K562 (cell line): ENCODE measurements at regions not wholly inside any gene's neighbourhood (a gene's known extent, or its start where the extent isn't known, plus 50 kb on each side); places are given as distances from the start of the nearest gene placed in this dataset.

Experiments
- ATAC-seq: fragments of 200-7000 bp; cut with Tn5 transposase; 3 replicates; pipeline ENCODE4 v1.9.1; 2020; ENCODE audit warnings: moderate library complexity
- BruUV-seq: library from RNA; stranded (reverse); fragments of 400-500 nt; replicated peaks from 2 replicates; lab custom pipeline; 2021; lab: Mats Ljungman, UMichigan
- CTCF ChIA-PET: fragments of 300-600 bp; formaldehyde crosslinking; extraction: SDS; loops from one replicate; lab custom pipeline; 2021; ENCODE audit warnings: low intra/inter-chr PET ratio; lab: Yijun Ruan, JAX
- POLR2A ChIA-PET: fragments of 300-600, 350-650 bp; sonication (Branson Sonifier 250); formaldehyde crosslinking; extraction: SDS; loops from one replicate; lab custom pipeline; 2021; ENCODE audit warnings: antibody characterized with exemption, inconsistent platforms; lab: Yijun Ruan, JAX
- DNase-seq, 4 experiments: peaks; one replicate each; pipeline versions ENCODE4 v3.0.0 to v3.0.0-alpha.2; 2011 to 2018; ENCODE audit warnings: low spot score in 3 of 4, mixed read lengths in 3 of 4; ENCODE audit errors: extremely low read depth in 1 of 4
- FAIRE-seq: peaks from 2 replicates; lab custom pipeline; 2011; peaks lifted over from hg19 to GRCh38; lab: Jason Lieb, UNC
- H2AFZ ChIP-seq: 2 replicates; pipeline ENCODE4 v1.6.0; 2011; ENCODE audit warnings: low read depth, low read length, control low read depth, inconsistent platforms
- H3K27ac ChIP-seq: fragments of 200-600 bp; 3 replicates; pipeline ENCODE4 v1.8.0; 2011; ENCODE audit warnings: low read depth, mild to moderate bottlenecking, control low read depth, inconsistent platforms, low read length, moderate library complexity, mixed read lengths; ENCODE audit errors: extremely low read depth
- H3K27me3 ChIP-seq, 2 experiments: fragments of 300-600 bp in 1 of 2; 2 replicates in 1 of 2; 3 replicates in 1 of 2; pipeline versions ENCODE4 v1.6.0 to v1.8.0; 2011; ENCODE audit warnings: inconsistent platforms in 2 of 2, low read length in 2 of 2, mild to moderate bottlenecking in 1 of 2, mixed read lengths in 1 of 2, moderate library complexity in 1 of 2; ENCODE audit not compliant: control insufficient read depth in 2 of 2, insufficient read depth in 2 of 2
- H3K36me3 ChIP-seq: fragments of 300-600 bp; 3 replicates; pipeline ENCODE4 v1.8.0; 2011; ENCODE audit warnings: mild to moderate bottlenecking, low read length, inconsistent platforms; ENCODE audit not compliant: control insufficient read depth, insufficient read depth
- H3K4me1 ChIP-seq, 2 experiments: fragments of 200-600 bp in 1 of 2; replicated peaks in 1 of 2; 2 replicates in 1 of 2; 3 replicates in 1 of 2; pipeline versions ENCODE4 v1.5.1 to v1.8.0; 2011; ENCODE audit warnings: inconsistent platforms in 2 of 2, low read length in 2 of 2, mild to moderate bottlenecking in 1 of 2, mixed read lengths in 1 of 2, moderate library complexity in 1 of 2; ENCODE audit not compliant: control insufficient read depth in 2 of 2, insufficient read depth in 2 of 2
- H3K4me2 ChIP-seq: 2 replicates; pipeline ENCODE4 v1.6.1; 2011; ENCODE audit warnings: low read length, control low read depth, inconsistent platforms, mixed read lengths; ENCODE audit not compliant: insufficient read depth
- H3K4me3 ChIP-seq: fragments of 200-600 bp; sonication (generic), shearing (Covaris generic); 2 replicates; pipeline ENCODE4 v1.5.1; 2016; ENCODE audit warnings: control low read depth, inconsistent platforms
- H3K79me2 ChIP-seq: fragments of 200-600 bp; 3 replicates; pipeline ENCODE4 v1.8.0; 2011; ENCODE audit warnings: low read length, inconsistent platforms; ENCODE audit not compliant: control insufficient read depth, insufficient read depth
- H3K9ac ChIP-seq, 2 experiments: 2 replicates each; pipeline versions ENCODE4 v1.6.0 to v1.6.1; 2011; ENCODE audit warnings: low read depth in 2 of 2, low read length in 2 of 2, control low read depth in 1 of 2, inconsistent platforms in 1 of 2, mild to moderate bottlenecking in 1 of 2, mixed read lengths in 1 of 2; ENCODE audit not compliant: insufficient read depth in 1 of 2
- H3K9me1 ChIP-seq: one replicate; pipeline ENCODE4 v1.6.0; 2011; ENCODE audit warnings: inconsistent platforms, mild to moderate bottlenecking, low read length, moderate library complexity; ENCODE audit not compliant: control insufficient read depth, insufficient read depth
- H3K9me3 ChIP-seq: replicated peaks from 2 replicates; pipeline ENCODE4 v1.5.1; 2011; ENCODE audit warnings: low read depth, low read length, inconsistent platforms; ENCODE audit not compliant: control insufficient read depth, insufficient read depth
- H4K20me1 ChIP-seq: replicated peaks from 2 replicates; pipeline ENCODE4 v1.6.1; 2011; ENCODE audit warnings: low read length, inconsistent platforms, mixed read lengths; ENCODE audit not compliant: control insufficient read depth, insufficient read depth
- KLF16 ChIP-seq: IDR thresholded peaks from 2 replicates; pipeline ENCODE4 v1.6.1; 2016; ENCODE audit warnings: antibody characterized with exemption
- MCM3 ChIP-seq: fragments of 450-650 bp; IDR thresholded peaks from 2 replicates; pipeline ENCODE4 v1.6.1; 2016
- SRSF3 ChIP-seq: fragments of 200-400 bp; formaldehyde crosslinking; IDR thresholded peaks from 2 replicates; pipeline ENCODE4 v1.6.1; 2016; ENCODE audit warnings: mild to moderate bottlenecking, low read length, moderate library complexity; ENCODE audit not compliant: insufficient read depth
- USF2 ChIP-seq: sonication (generic); formaldehyde crosslinking; IDR thresholded peaks from 2 replicates; pipeline ENCODE4 v1.5.0; 2020; ENCODE audit warnings: missing genetic modification reagents
- in situ Hi-C: fragments of 300-500 bp; cut with MboI; formaldehyde crosslinking; loops from 4 replicates; pipeline ENCODE4 v1.15.0; 2018; ENCODE audit warnings: inconsistent platforms, mixed read lengths
- intact Hi-C: fragments of 100-400 bp; cut with micrococcal nuclease; formaldehyde crosslinking; loops from 2 replicates; pipeline ENCODE4 v1.14.2; 2022
- TF ChIP-seq, protein P1 (sequence below): IDR thresholded peaks from 2 replicates; pipeline ENCODE4 v1.6.1; 2016; ENCODE audit warnings: missing genetic modification characterization, missing compliant biosample characterization
- TF ChIP-seq, protein P2 (sequence below): sonication (generic); formaldehyde crosslinking; IDR thresholded peaks from 2 replicates; pipeline ENCODE4 v1.8.1; 2023; ENCODE audit warnings: mild to moderate bottlenecking, missing genetic modification reagents

DNA sequence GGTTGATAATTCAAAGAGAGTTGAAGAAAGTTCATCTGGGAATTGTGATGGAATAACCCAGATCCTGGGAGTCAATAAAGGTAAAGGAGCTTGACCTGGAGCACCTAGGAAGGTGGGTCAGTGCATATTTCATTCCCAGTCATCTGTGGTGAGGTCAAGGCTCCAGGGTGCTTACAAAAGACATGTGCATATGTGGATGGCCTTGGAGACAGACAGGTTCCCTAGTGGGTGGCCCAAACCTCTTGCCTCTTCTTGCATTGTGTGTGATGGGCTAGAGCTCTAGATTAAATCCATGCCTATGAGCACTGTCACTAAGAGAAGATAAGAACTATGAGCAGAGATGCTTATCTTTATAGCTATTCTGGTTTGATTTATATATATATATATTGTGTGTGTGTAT, 75.5 kb upstream of the CISTR start:
- intact Hi-C loops (no loop called here), in situ Hi-C loops (no loop called here)
- Histone ChIP-seq H3K27ac (no peak overlapping the region), H3K4me2 (no peak overlapping the region), H3K27me3 (peaks cover 0 to 18% of the 10 kb centered on the region in 2 experiments; a peak in 1 of 5 replicates), H3K36me3 (no peaks in the 10 kb centered on the region), H3K79me2 (no peaks in the 10 kb centered on the region), H4K20me1 (no peaks in the 10 kb centered on the region), H3K9me1 (no peaks in the 10 kb centered on the region), H2AFZ (no peak overlapping the region), H3K4me1 (no peaks in the 10 kb centered on the region), H3K4me3 (no peak overlapping the region), H3K9me3 (no peaks in the 10 kb centered on the region), H3K9ac (no peak overlapping the region)
- TF ChIP-seq USF2 (CRISPR knock-in tag), result no peak
- no peak for TF ChIP-seq MCM3
- TF ChIP-seq, protein P1, sequence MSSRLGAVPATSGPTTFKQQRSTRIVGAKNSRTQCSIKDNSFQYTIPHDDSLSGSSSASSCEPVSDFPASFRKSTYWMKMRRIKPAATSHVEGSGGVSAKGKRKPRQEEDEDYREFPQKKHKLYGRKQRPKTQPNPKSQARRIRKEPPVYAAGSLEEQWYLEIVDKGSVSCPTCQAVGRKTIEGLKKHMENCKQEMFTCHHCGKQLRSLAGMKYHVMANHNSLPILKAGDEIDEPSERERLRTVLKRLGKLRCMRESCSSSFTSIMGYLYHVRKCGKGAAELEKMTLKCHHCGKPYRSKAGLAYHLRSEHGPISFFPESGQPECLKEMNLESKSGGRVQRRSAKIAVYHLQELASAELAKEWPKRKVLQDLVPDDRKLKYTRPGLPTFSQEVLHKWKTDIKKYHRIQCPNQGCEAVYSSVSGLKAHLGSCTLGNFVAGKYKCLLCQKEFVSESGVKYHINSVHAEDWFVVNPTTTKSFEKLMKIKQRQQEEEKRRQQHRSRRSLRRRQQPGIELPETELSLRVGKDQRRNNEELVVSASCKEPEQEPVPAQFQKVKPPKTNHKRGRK, result no peak
- TF ChIP-seq KLF16, result no peak
- TF ChIP-seq, protein P2, sequence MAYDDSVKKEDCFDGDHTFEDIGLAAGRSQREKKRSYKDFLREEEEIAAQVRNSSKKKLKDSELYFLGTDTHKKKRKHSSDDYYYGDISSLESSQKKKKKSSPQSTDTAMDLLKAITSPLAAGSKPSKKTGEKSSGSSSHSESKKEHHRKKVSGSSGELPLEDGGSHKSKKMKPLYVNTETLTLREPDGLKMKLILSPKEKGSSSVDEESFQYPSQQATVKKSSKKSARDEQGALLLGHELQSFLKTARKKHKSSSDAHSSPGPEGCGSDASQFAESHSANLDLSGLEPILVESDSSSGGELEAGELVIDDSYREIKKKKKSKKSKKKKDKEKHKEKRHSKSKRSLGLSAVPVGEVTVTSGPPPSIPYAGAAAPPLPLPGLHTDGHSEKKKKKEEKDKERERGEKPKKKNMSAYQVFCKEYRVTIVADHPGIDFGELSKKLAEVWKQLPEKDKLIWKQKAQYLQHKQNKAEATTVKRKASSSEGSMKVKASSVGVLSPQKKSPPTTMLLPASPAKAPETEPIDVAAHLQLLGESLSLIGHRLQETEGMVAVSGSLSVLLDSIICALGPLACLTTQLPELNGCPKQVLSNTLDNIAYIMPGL (CRISPR knock-in tag), result no peak
- no peak for TF ChIP-seq SRSF3
- CTCF ChIA-PET, result no interaction called here
- POLR2A ChIA-PET, result interaction anchor here (0.8 kb wide), 1 partner anchor 11 kb away, joined by 3 read pairs; no protein-coding TSS in a partner anchor
- DNase-seq (no peak), FAIRE-seq (no peak), ATAC-seq (no peak)
- BruUV-seq, result no TSS peak
